ENCODE measurements at regions not wholly inside any gene's neighbourhood (a gene's known extent, or its start where the extent isn't known, plus 50 kb on each side); places are given as distances from the start of the nearest gene placed in this dataset.

GRCh38 chrX:45435481-45435880 lies 234.8 kb upstream of the DIPK2B start:
- Histone ChIP-seq H3K27me3 (ENCODE audit: insufficient read depth, low read length) (no peaks in the 10 kb centered on the region), H2BK5ac (ENCODE audit: insufficient read length, low read length) (no peak overlapping the region), H3K56ac (ENCODE audit: insufficient read length, low read depth, low read length) (no peak overlapping the region), H4K5ac (ENCODE audit: insufficient read length, low read depth, low read length) (no peak overlapping the region), H3K79me2 (ENCODE audit: insufficient read depth, low read length) (no peaks in the 10 kb centered on the region), H2BK15ac (ENCODE audit: low read depth, low read length) (no peak overlapping the region), H4K20me1 (ENCODE audit: control insufficient read depth, insufficient read depth, insufficient read length) (no peaks in the 10 kb centered on the region), H2BK20ac (ENCODE audit: low read depth, low read length, poor library complexity, severe bottlenecking) (no peak overlapping the region), H3K14ac (ENCODE audit: insufficient read depth, low read length) (no peak overlapping the region), H3K4me2 (ENCODE audit: insufficient read depth, insufficient read length, low read length) (no peak overlapping the region), H2AK5ac (ENCODE audit: insufficient read length, low read length) (no peak overlapping the region), H4K8ac (replicated peaks; ENCODE audit: insufficient read length, low read depth, low read length) (no peak overlapping the region), H4K91ac (ENCODE audit: insufficient read length, low read depth, low read length) (no peak overlapping the region), H3K4me1 (ENCODE audit: insufficient read depth, low read length) (peaks cover 11% of the 10 kb centered on the region; the same call in 1 of the 2 replicates), H2AFZ (ENCODE audit: low read length) (no peak overlapping the region), H2BK120ac (ENCODE audit: low read depth, low read length, poor library complexity, severe bottlenecking) (no peak overlapping the region), H3K4ac (ENCODE audit: low read depth, low read length) (no peak overlapping the region), H3K9me3 (ENCODE audit: control insufficient read depth, low read depth, low read length) (no peaks in the 10 kb centered on the region), H3K9ac (ENCODE audit: extremely low read depth, insufficient read length, low read length) (no peak overlapping the region), H2BK12ac (ENCODE audit: insufficient read length, low read depth, low read length) (no peak overlapping the region), H3K18ac (ENCODE audit: insufficient read length, low read depth, low read length) (no peak overlapping the region), H3T11ph (ENCODE audit: low read length) (no peak overlapping the region), H3K23me2 (ENCODE audit: insufficient read length, low read depth, low read length, poor library complexity, severe bottlenecking) (no peaks in the 10 kb centered on the region), H3K23ac (ENCODE audit: insufficient read length, low read depth, low read length) (no peak overlapping the region), H3K79me1 (ENCODE audit: insufficient read depth, low read depth, low read length, poor library complexity, severe bottlenecking) (no peaks in the 10 kb centered on the region), H3K27ac (ENCODE audit: insufficient read length, low read depth, low read length) (no peak overlapping the region)
- peaks cover 72 to 75% of the 10 kb centered on the region in 2 experiments for H3K9me3 Mint-ChIP-seq
- H3K4me3 Mint-ChIP-seq: no peak overlapping the region
- DNase-seq: no peak
- H3K27me3 Mint-ChIP-seq (ENCODE audit: low read depth): no peaks in the 10 kb centered on the region
- no peak for TF ChIP-seq CTCF (conservative IDR thresholded peaks at IDR 0.05)
- no peak overlapping the region; a peak in 1 of 7 replicates for H3K27ac Mint-ChIP-seq
- H3K4me1 Mint-ChIP-seq: peaks cover 27 to 35% of the 10 kb centered on the region in 2 experiments
- peaks cover 4 to 9% (median 7%) of the 10 kb centered on the region in 3 experiments; a peak in 4 of 7 replicates for H3K36me3 Mint-ChIP-seq (ENCODE audit: insufficient read depth in 1 of 3, low read depth in 3 of 3)
